Calu3 (cell line): ENCODE measurements at regions not wholly inside any gene's neighbourhood (a gene's known extent, or its start where the extent isn't known, plus 50 kb on each side); places are given as distances from the start of the nearest gene placed in this dataset.

Source experiments
- BruUV-seq: library from RNA; stranded (reverse); fragments of 400-500 nt; replicated peaks from 2 replicates; lab custom pipeline; 2021; lab: Mats Ljungman, UMichigan
- CTCF ChIA-PET: fragments of 300-600 bp; sonication (Branson Sonifier 250); formaldehyde crosslinking; loops from one replicate; lab custom pipeline; 2022; ENCODE audit warnings: antibody characterized with exemption; lab: Charles Lee
- DNase-seq: peaks from one replicate; pipeline ENCODE4 v3.0.0; 2022
- H3K27ac Mint-ChIP-seq: one replicate; pipeline ENCODE4 v1.8.0; 2022; ENCODE audit warnings: mixed read lengths; ENCODE audit not compliant: unreplicated experiment
- H3K27me3 Mint-ChIP-seq: one replicate; pipeline ENCODE4 v1.8.0; 2022; ENCODE audit warnings: mixed read lengths; ENCODE audit not compliant: unreplicated experiment
- H3K36me3 Mint-ChIP-seq: one replicate; pipeline ENCODE4 v1.8.0; 2022; ENCODE audit warnings: mild to moderate bottlenecking, moderate library complexity, mixed read lengths; ENCODE audit not compliant: insufficient read depth, unreplicated experiment
- H3K4me1 Mint-ChIP-seq: one replicate; pipeline ENCODE4 v1.8.0; 2022; ENCODE audit warnings: mild to moderate bottlenecking, low read depth, mixed read lengths; ENCODE audit not compliant: unreplicated experiment
- H3K4me3 Mint-ChIP-seq: one replicate; pipeline ENCODE4 v1.8.0; 2022; ENCODE audit warnings: mild to moderate bottlenecking, low read depth, moderate library complexity, mixed read lengths; ENCODE audit not compliant: unreplicated experiment
- H3K9me3 Mint-ChIP-seq: one replicate; pipeline ENCODE4 v1.8.0; 2022; ENCODE audit warnings: low read depth, mixed read lengths; ENCODE audit not compliant: unreplicated experiment
- CTCF ChIP-seq: fragments of 200-600 bp; IDR thresholded peaks from one replicate; pipeline ENCODE4 v1.8.0; 2022; ENCODE audit warnings: antibody characterized with exemption; ENCODE audit not compliant: unreplicated experiment
- intact Hi-C: fragments of 100-400 bp; cut with micrococcal nuclease; formaldehyde crosslinking; loops from one replicate; pipeline ENCODE4 v1.10.0; 2022; ENCODE audit not compliant: unreplicated experiment

GRCh38 chr9:75541734-75542133 is 348.7 kb upstream of the PCSK5 start:
- BruUV-seq: no TSS peak
- intact Hi-C loops: no loop called here
- DNase-seq: no peak
- no peak overlapping the region for H3K4me3 Mint-ChIP-seq
- no peak for TF ChIP-seq CTCF
- H3K9me3 Mint-ChIP-seq: no peaks in the 10 kb centered on the region
- no peaks in the 10 kb centered on the region for H3K36me3 Mint-ChIP-seq
- H3K4me1 Mint-ChIP-seq: no peaks in the 10 kb centered on the region
- H3K27ac Mint-ChIP-seq: no peak overlapping the region
- CTCF ChIA-PET: no interaction called here
- H3K27me3 Mint-ChIP-seq: peaks cover 28% of the 10 kb centered on the region

DNA sequence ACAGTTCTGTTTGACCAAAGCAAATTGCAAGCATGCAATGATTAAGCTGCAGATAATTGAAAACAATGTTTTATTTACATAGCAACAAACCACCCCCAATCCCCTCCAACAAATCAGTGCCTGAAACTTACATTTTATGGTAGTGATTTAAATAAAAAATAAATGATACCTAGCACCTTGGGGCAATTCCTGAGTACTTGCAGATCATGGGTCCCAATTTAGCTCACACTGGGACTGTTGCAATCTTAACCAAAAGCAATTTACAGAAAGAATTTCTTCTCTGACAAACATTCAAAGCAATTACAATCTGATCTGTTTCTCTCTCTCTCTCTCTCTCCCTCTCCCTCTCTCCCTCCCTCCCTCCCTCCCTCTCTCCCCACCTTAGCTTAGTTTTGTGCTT is 345.7 kb upstream of the PCSK5 start:
- no peak for TF ChIP-seq CTCF
- DNase-seq: no peak
- no TSS peak for BruUV-seq
- CTCF ChIA-PET: no interaction called here
- intact Hi-C loops: no loop called here
- no peaks in the 10 kb centered on the region for H3K36me3 Mint-ChIP-seq
- no peaks in the 10 kb centered on the region for H3K9me3 Mint-ChIP-seq
- H3K27me3 Mint-ChIP-seq: peaks cover 55% of the 10 kb centered on the region
- H3K4me3 Mint-ChIP-seq: no peak overlapping the region
- no peaks in the 10 kb centered on the region for H3K4me1 Mint-ChIP-seq
- no peak overlapping the region for H3K27ac Mint-ChIP-seq

GRCh38 chr9:75545287-75545686 is 345.2 kb upstream of the PCSK5 start:
- CTCF ChIA-PET: no interaction called here
- H3K27me3 Mint-ChIP-seq: peaks cover 59% of the 10 kb centered on the region
- no peaks in the 10 kb centered on the region for H3K9me3 Mint-ChIP-seq
- intact Hi-C loops: no loop called here
- H3K4me1 Mint-ChIP-seq: no peaks in the 10 kb centered on the region
- H3K27ac Mint-ChIP-seq: no peak overlapping the region
- no peaks in the 10 kb centered on the region for H3K36me3 Mint-ChIP-seq
- BruUV-seq: no TSS peak
- TF ChIP-seq CTCF: no peak
- DNase-seq: no peak
- no peak overlapping the region for H3K4me3 Mint-ChIP-seq

DNA sequence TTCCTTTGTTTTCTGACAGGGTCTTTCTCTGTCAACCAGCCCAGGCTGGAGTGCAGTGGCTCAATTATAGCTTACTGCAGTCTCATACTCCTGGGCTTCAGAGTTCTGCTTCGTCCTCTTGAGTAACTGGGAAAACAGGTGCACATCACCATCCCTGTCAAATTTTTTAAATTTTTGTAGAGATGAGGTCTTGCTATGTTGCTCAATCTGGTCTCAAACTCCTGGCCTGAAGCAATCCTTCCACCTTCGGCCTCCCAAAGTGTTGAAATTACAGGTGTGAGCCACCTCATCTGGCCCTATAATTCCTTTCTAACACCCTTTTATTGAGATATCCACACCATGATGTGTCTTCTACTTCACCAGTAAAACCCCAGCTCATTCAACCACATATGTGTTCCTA is 341.6 kb upstream of the PCSK5 start:
- BruUV-seq: no TSS peak
- H3K9me3 Mint-ChIP-seq: no peaks in the 10 kb centered on the region

More for the DNA sequence above, 341.6 kb upstream of the PCSK5 start:
- no peak for DNase-seq
- no peak overlapping the region for H3K27ac Mint-ChIP-seq
- peaks cover 44% of the 10 kb centered on the region for H3K27me3 Mint-ChIP-seq
- intact Hi-C loops: no loop called here
- H3K4me3 Mint-ChIP-seq: no peak overlapping the region
- no peaks in the 10 kb centered on the region for H3K36me3 Mint-ChIP-seq
- CTCF ChIA-PET: no interaction called here
- no peak for TF ChIP-seq CTCF
- no peaks in the 10 kb centered on the region for H3K4me1 Mint-ChIP-seq
